Lung (tissue), 11 donors: ENCODE measurements at regions not wholly inside any gene's neighbourhood (a gene's known extent, or its start where the extent isn't known, plus 50 kb on each side); places are given as distances from the start of the nearest gene placed in this dataset.

ENCODE experiments used
- ATAC-seq: fragments of 200-7000 bp; cut with Tn5 transposase; one replicate; pipeline ENCODE4 v1.9.1; 2020; ENCODE audit warnings: moderate number of reproducible peaks; ENCODE audit not compliant: insufficient read depth, low FRiP score
- DNase-seq, 3 donors: peaks; one replicate each; pipeline ENCODE4 v3.0.0-alpha.2; 2013 to 2017
- H3K27ac ChIP-seq, 2 donors: one replicate each; pipeline ENCODE4 v1.5.1; 2013; ENCODE audit warnings: mild to moderate bottlenecking in 2 of 2, moderate library complexity in 2 of 2, control low read depth in 1 of 2, inconsistent platforms in 1 of 2, low read depth in 1 of 2, low read length in 1 of 2
- H3K27me3 ChIP-seq, 3 donors: one replicate each; pipeline ENCODE4 v1.5.1; 2013; ENCODE audit warnings: low read length in 2 of 3; ENCODE audit not compliant: control insufficient read depth in 3 of 3, insufficient read depth in 3 of 3
- H3K36me3 ChIP-seq, 4 donors: one replicate each; pipeline ENCODE4 v1.5.1; 2013; ENCODE audit warnings: low read length in 4 of 4, mild to moderate bottlenecking in 1 of 4, moderate library complexity in 1 of 4; ENCODE audit not compliant: control insufficient read depth in 4 of 4, insufficient read depth in 4 of 4
- H3K4me1 ChIP-seq, 5 donors: one replicate each; pipeline ENCODE4 v1.5.1; 2013; ENCODE audit warnings: low read length in 5 of 5, mild to moderate bottlenecking in 2 of 5, moderate library complexity in 1 of 5; ENCODE audit not compliant: control insufficient read depth in 5 of 5, insufficient read depth in 5 of 5
- H3K4me3 ChIP-seq: one replicate; pipeline ENCODE4 v1.5.1; 2013; ENCODE audit warnings: mild to moderate bottlenecking, control low read depth, moderate library complexity
- H3K9ac ChIP-seq, 2 donors: one replicate each; pipeline ENCODE4 v1.5.1; 2013; ENCODE audit warnings: low read length in 2 of 2, control low read depth in 1 of 2; ENCODE audit not compliant: insufficient read depth in 1 of 2
- H3K9me3 ChIP-seq, 4 donors: one replicate each; pipeline ENCODE4 v1.5.1; 2013; ENCODE audit warnings: low read length in 3 of 4, mild to moderate bottlenecking in 1 of 4, moderate library complexity in 1 of 4; ENCODE audit not compliant: control insufficient read depth in 4 of 4, insufficient read depth in 3 of 4
- CTCF ChIP-seq: IDR thresholded peaks from 2 replicates; pipeline ENCODE4 v1.5.1; 2012; ENCODE audit warnings: mild to moderate bottlenecking; ENCODE audit errors: control extremely low read depth, extremely low read depth
- WGBS, 2 donors: extraction: QIAGEN DNeasy Blood & Tissue Kit; methylation state at CpG; one replicate each; pipeline ENCODE4 v1.1.7; 2013; 5-methylcytosine and 5-hydroxymethylcytosine counted together
- donor health status: control.
- donor health status: control.
- donor health status: Bipolar disorder and iron deficiency.
- donor health status: healthy.
- donor health status: DM: yes; HTN: yes; CAD: no.

GRCh38 chr11:111444040-111444439, 65.0 kb upstream of the POU2AF1 start:
- peaks cover 0 to 4% (median 3%) of the 10 kb centered on the region in 5 donors for H3K4me1 ChIP-seq

GRCh38 chr11:111443640-111444039, 64.6 kb upstream of the POU2AF1 start:
- DNase-seq: no peak
- no peak overlapping the region for H3K27ac ChIP-seq
- no peaks in the 10 kb centered on the region for H3K36me3 ChIP-seq
- no peak for TF ChIP-seq CTCF
- H3K27me3 ChIP-seq: no peaks in the 10 kb centered on the region
- no peak overlapping the region for H3K9ac ChIP-seq
- WGBS, 2 donors: 80% methylated on average over 7 of the region's 7 CpGs
- no peaks in the 10 kb centered on the region for H3K9me3 ChIP-seq
- no peak overlapping the region for H3K4me3 ChIP-seq
- no peak for ATAC-seq
- peaks cover 0 to 4% (median 0%) of the 10 kb centered on the region in 5 donors for H3K4me1 ChIP-seq

More at GRCh38 chr11:111444040-111444439, 65.0 kb upstream of the POU2AF1 start:
- Histone ChIP-seq H3K9ac (no peak overlapping the region), H3K9me3 (no peaks in the 10 kb centered on the region), H3K36me3 (no peaks in the 10 kb centered on the region), H3K27me3 (no peaks in the 10 kb centered on the region), H3K27ac (no peak overlapping the region), H3K4me3 (no peak overlapping the region)
- no peak for TF ChIP-seq CTCF
- no peak for DNase-seq
- no peak for ATAC-seq

- Histone ChIP-seq H3K36me3 (no peaks in the 10 kb centered on the region), H3K4me3 (no peak overlapping the region), H3K27me3 (no peaks in the 10 kb centered on the region), H3K27ac (no peak overlapping the region), H3K4me1 (peaks cover 0 to 4% (median 3%) of the 10 kb centered on the region in 5 donors), H3K9me3 (no peaks in the 10 kb centered on the region), H3K9ac (no peak overlapping the region)
- ATAC-seq: no peak
- TF ChIP-seq CTCF: no peak
- 84% methylated on average over 2 of the region's 2 CpGs for WGBS, 2 donors
- no peak for DNase-seq
Observed at GRCh38 chr11:111443032-111443431, 64.0 kb upstream of the POU2AF1 start.

- no peak for DNase-seq
- H3K27me3 ChIP-seq: no peaks in the 10 kb centered on the region
- 60 to 81% methylated on average over 8 of the region's 8 CpGs for WGBS, 2 donors
- no peaks in the 10 kb centered on the region for H3K9me3 ChIP-seq
- no peak for TF ChIP-seq CTCF
- no peak overlapping the region for H3K4me3 ChIP-seq
- H3K9ac ChIP-seq: no peak overlapping the region
- no peak for ATAC-seq
- H3K27ac ChIP-seq: no peak overlapping the region
- H3K4me1 ChIP-seq: peaks cover 0 to 17% (median 2%) of the 10 kb centered on the region in 5 donors
- H3K36me3 ChIP-seq: no peaks in the 10 kb centered on the region
Observed at GRCh38 chr11:111441443-111441842, 62.4 kb upstream of the POU2AF1 start.
